Chondrocyte (in vitro differentiated cells): ENCODE measurements at regions not wholly inside any gene's neighbourhood (a gene's known extent, or its start where the extent isn't known, plus 50 kb on each side); places are given as distances from the start of the nearest gene placed in this dataset.
"Not testable (repeated sequence)": the region's sequence is repeated elsewhere in the genome, so short reads cannot be mapped to it uniquely, and the experiment has no call there.

Experiments used
- DNase-seq: peaks from one replicate; pipeline ENCODE4 v3.0.0; 2021; ENCODE audit warnings: mixed read lengths, low spot score
- H3K27ac Mint-ChIP-seq: one replicate; pipeline ENCODE4 v1.8.0; 2021; ENCODE audit warnings: mild to moderate bottlenecking, moderate library complexity, mixed read lengths; ENCODE audit not compliant: unreplicated experiment
- H3K27me3 Mint-ChIP-seq: 2 replicates; pipeline ENCODE4 v1.8.0; 2021; ENCODE audit warnings: low read depth, mixed read lengths
- H3K36me3 Mint-ChIP-seq: 2 replicates; pipeline ENCODE4 v1.8.0; 2021; ENCODE audit warnings: low read depth, mixed read lengths
- H3K4me1 Mint-ChIP-seq: 2 replicates; pipeline ENCODE4 v1.8.0; 2021; ENCODE audit warnings: low read depth, mild to moderate bottlenecking, mixed read lengths
- H3K4me3 Mint-ChIP-seq: one replicate; pipeline ENCODE4 v1.8.0; 2021; ENCODE audit warnings: mild to moderate bottlenecking, moderate library complexity, mixed read lengths; ENCODE audit not compliant: unreplicated experiment
- H3K9me3 Mint-ChIP-seq: 2 replicates; pipeline ENCODE4 v1.8.0; 2021; ENCODE audit warnings: low read depth, mixed read lengths
- CTCF ChIP-seq: fragments of 200-600 bp; sonication (generic); IDR thresholded peaks from 2 replicates; pipeline ENCODE4 v1.5.0; 2021; ENCODE audit warnings: antibody characterized with exemption, mild to moderate bottlenecking, moderate library complexity

GRCh38 chr6:14549871-14550270 is 432.3 kb downstream of the CD83 start:
- no peak overlapping the region for H3K4me3 Mint-ChIP-seq
- H3K36me3 Mint-ChIP-seq = no peaks in the 10 kb centered on the region
- H3K9me3 Mint-ChIP-seq = no peaks in the 10 kb centered on the region
- peaks cover 16% of the 10 kb centered on the region for H3K4me1 Mint-ChIP-seq
- no peak for DNase-seq
- H3K27ac Mint-ChIP-seq = no peak overlapping the region
- no peak for TF ChIP-seq CTCF
- H3K27me3 Mint-ChIP-seq = peaks cover 8% of the 10 kb centered on the region

- H3K9me3 Mint-ChIP-seq = no peaks in the 10 kb centered on the region
- H3K4me3 Mint-ChIP-seq = no peak overlapping the region
- H3K27me3 Mint-ChIP-seq = peaks cover 8% of the 10 kb centered on the region
- no peak for TF ChIP-seq CTCF
- H3K27ac Mint-ChIP-seq = no peak overlapping the region
- no peaks in the 10 kb centered on the region for H3K36me3 Mint-ChIP-seq
- peaks cover 16% of the 10 kb centered on the region for H3K4me1 Mint-ChIP-seq
- DNase-seq = no peak
Measured at GRCh38 chr6:14550410-14550809, 432.8 kb downstream of the CD83 start.

GRCh38 chr6:14550822-14551221 is 433.2 kb downstream of the CD83 start:
- Mint-ChIP-seq H3K27me3 (peaks cover 8% of the 10 kb centered on the region), H3K27ac (no peak overlapping the region)

GRCh38 chr6:14551601-14552000 is 434.0 kb downstream of the CD83 start:
- peaks cover 16% of the 10 kb centered on the region for H3K4me1 Mint-ChIP-seq
- H3K27me3 Mint-ChIP-seq, H3K4me3 Mint-ChIP-seq, H3K27ac Mint-ChIP-seq, H3K36me3 Mint-ChIP-seq, DNase-seq, H3K9me3 Mint-ChIP-seq: not testable (repeated sequence)

More at GRCh38 chr6:14550822-14551221, 433.2 kb downstream of the CD83 start:
- Mint-ChIP-seq H3K36me3 (no peaks in the 10 kb centered on the region), H3K4me1 (peaks cover 16% of the 10 kb centered on the region), H3K4me3 (no peak overlapping the region), H3K9me3 (no peaks in the 10 kb centered on the region)
- no peak for TF ChIP-seq CTCF
- no peak for DNase-seq

- Mint-ChIP-seq H3K27ac (no peak overlapping the region), H3K27me3 (peaks cover 6% of the 10 kb centered on the region), H3K9me3 (no peaks in the 10 kb centered on the region), H3K4me1 (peaks cover 12% of the 10 kb centered on the region), H3K36me3 (no peaks in the 10 kb centered on the region), H3K4me3 (no peak overlapping the region)
- no peak for DNase-seq
- TF ChIP-seq CTCF = no peak
Measured at GRCh38 chr6:14552891-14553290, 435.3 kb downstream of the CD83 start.

GRCh38 chr6:14553515-14553914 is 435.9 kb downstream of the CD83 start:
- Mint-ChIP-seq H3K27ac (no peak overlapping the region), H3K36me3 (no peaks in the 10 kb centered on the region), H3K27me3 (peaks cover 6% of the 10 kb centered on the region), H3K4me3 (no peak overlapping the region), H3K4me1 (peaks cover 12% of the 10 kb centered on the region), H3K9me3 (no peaks in the 10 kb centered on the region)
- TF ChIP-seq CTCF = no peak
- DNase-seq = no peak
